Parathyroid adenoma (tissue), 2 donors: ENCODE measurements at regions not wholly inside any gene's neighbourhood (a gene's known extent, or its start where the extent isn't known, plus 50 kb on each side); places are given as distances from the start of the nearest gene placed in this dataset.

Experiments
- H2AFZ ChIP-seq: fragments of 300-600 bp; sonication (generic); one replicate; pipeline ENCODE4 v1.7.0; 2017; ENCODE audit warnings: antibody characterized with exemption, mild to moderate bottlenecking
- H3K27ac ChIP-seq: fragments of 300-600 bp; sonication (generic); one replicate; pipeline ENCODE4 v1.7.0; 2017
- H3K27me3 ChIP-seq: fragments of 300-600 bp; sonication (generic); one replicate; pipeline ENCODE4 v1.7.0; 2017; ENCODE audit warnings: low read length; ENCODE audit not compliant: control insufficient read depth, insufficient read depth
- H3K36me3 ChIP-seq: fragments of 300-600 bp; sonication (generic); one replicate; pipeline ENCODE4 v1.7.0; 2017; ENCODE audit warnings: low read length; ENCODE audit not compliant: control insufficient read depth, insufficient read depth
- H3K4me1 ChIP-seq: fragments of 300-600 bp; sonication (generic); one replicate; pipeline ENCODE4 v1.7.0; 2017; ENCODE audit warnings: control low read depth
- H3K4me2 ChIP-seq: fragments of 300-600 bp; sonication (generic); one replicate; pipeline ENCODE4 v1.7.0; 2017; ENCODE audit warnings: low read length
- H3K4me3 ChIP-seq: fragments of 300-600 bp; sonication (generic); one replicate; pipeline ENCODE4 v1.7.0; 2017; ENCODE audit warnings: low read depth, low read length
- H3K79me2 ChIP-seq: fragments of 300-600 bp; sonication (generic); one replicate; pipeline ENCODE4 v1.7.0; 2017; ENCODE audit warnings: control low read depth
- H3K9ac ChIP-seq: fragments of 300-600 bp; sonication (generic); one replicate; pipeline ENCODE4 v1.7.0; 2017; ENCODE audit warnings: mild to moderate bottlenecking
- H3K9me3 ChIP-seq: fragments of 300-600 bp; sonication (generic); one replicate; pipeline ENCODE4 v1.7.0; 2017; ENCODE audit warnings: low read length; ENCODE audit not compliant: control insufficient read depth
- CTCF ChIP-seq: fragments of 300-600 bp; sonication (generic); IDR thresholded peaks from one replicate; pipeline ENCODE4 v1.7.0; 2017; ENCODE audit warnings: antibody characterized with exemption, mild to moderate bottlenecking
- donor health status: primary hyperparathyroidism.

GRCh38 chr5:53418409-53418808, 62.0 kb upstream of the FST start:
- Histone ChIP-seq H3K36me3 (no peaks in the 10 kb centered on the region), H3K79me2 (no peaks in the 10 kb centered on the region), H2AFZ (no peak overlapping the region), H3K4me1 (no peaks in the 10 kb centered on the region), H3K9me3 (no peaks in the 10 kb centered on the region), H3K4me3 (no peak overlapping the region), H3K27me3 (no peaks in the 10 kb centered on the region), H3K9ac (no peak overlapping the region), H3K4me2 (no peak overlapping the region), H3K27ac (no peak overlapping the region)
- no peak for TF ChIP-seq CTCF

- Histone ChIP-seq H3K36me3 (no peaks in the 10 kb centered on the region), H3K79me2 (no peaks in the 10 kb centered on the region), H2AFZ (no peak overlapping the region), H3K27ac (no peak overlapping the region), H3K9me3 (no peaks in the 10 kb centered on the region), H3K4me3 (no peak overlapping the region), H3K9ac (no peak overlapping the region), H3K27me3 (no peaks in the 10 kb centered on the region), H3K4me1 (no peaks in the 10 kb centered on the region), H3K4me2 (no peak overlapping the region)
- no peak for TF ChIP-seq CTCF
Observed at GRCh38 chr5:53418826-53419658, 61.4 kb upstream of the FST start.

- Histone ChIP-seq H2AFZ (no peak overlapping the region), H3K4me3 (no peak overlapping the region), H3K4me2 (no peak overlapping the region), H3K27ac (no peak overlapping the region), H3K4me1 (peaks cover 2% of the 10 kb centered on the region), H3K36me3 (no peaks in the 10 kb centered on the region), H3K9ac (no peak overlapping the region), H3K9me3 (no peaks in the 10 kb centered on the region), H3K27me3 (no peaks in the 10 kb centered on the region), H3K79me2 (no peaks in the 10 kb centered on the region)
- TF ChIP-seq CTCF = no peak
Observed at GRCh38 chr5:53422539-53422938, 57.9 kb upstream of the FST start.

- no peak for TF ChIP-seq CTCF
- no peak overlapping the region for H3K4me3 ChIP-seq
- no peaks in the 10 kb centered on the region for H3K36me3 ChIP-seq
- peaks cover 2% of the 10 kb centered on the region for H3K4me1 ChIP-seq
- H3K9ac ChIP-seq = no peak overlapping the region
- H2AFZ ChIP-seq = no peak overlapping the region
- no peaks in the 10 kb centered on the region for H3K27me3 ChIP-seq
- H3K4me2 ChIP-seq = no peak overlapping the region
- no peak overlapping the region for H3K27ac ChIP-seq
- no peaks in the 10 kb centered on the region for H3K9me3 ChIP-seq
- H3K79me2 ChIP-seq = no peaks in the 10 kb centered on the region
Observed at GRCh38 chr5:53423724-53424123, 56.7 kb upstream of the FST start.
